Activated CD8-positive, alpha-beta memory T cell treated with anti-CD3 and anti-CD28 coated beads, Interleukin-2, amount 10 ng/mL, durations not matched to agents 7 days and 5 days (primary cell): ENCODE measurements at regions not wholly inside any gene's neighbourhood (a gene's known extent, or its start where the extent isn't known, plus 50 kb on each side); places are given as distances from the start of the nearest gene placed in this dataset.

Experiments
- ATAC-seq: fragments of 150-1000 bp; cut with Tn5 transposase; one replicate; pipeline ENCODE4 v1.10.0; 2021; ENCODE audit warnings: moderate library complexity
- CTCF ChIA-PET: fragments of 350-600 bp; sonication (Branson Sonifier 250); formaldehyde crosslinking; loops from one replicate; lab custom pipeline; 2021; ENCODE audit warnings: antibody characterized with exemption; lab: Charles Lee
- DNase-seq: peaks from one replicate; pipeline ENCODE4 v3.0.0-alpha.2; 2020
- H3K27ac Mint-ChIP-seq: one replicate; pipeline ENCODE4 v1.8.0; 2021; ENCODE audit warnings: mild to moderate bottlenecking, mixed read lengths
- H3K27me3 Mint-ChIP-seq: one replicate; pipeline ENCODE4 v1.8.0; 2021; ENCODE audit warnings: mixed read lengths
- H3K36me3 Mint-ChIP-seq: one replicate; pipeline ENCODE4 v1.8.0; 2021; ENCODE audit warnings: mild to moderate bottlenecking, mixed read lengths
- H3K4me1 Mint-ChIP-seq: one replicate; pipeline ENCODE4 v1.8.0; 2021; ENCODE audit warnings: mixed read lengths
- H3K4me3 Mint-ChIP-seq: one replicate; pipeline ENCODE4 v1.8.0; 2021; ENCODE audit warnings: mild to moderate bottlenecking, moderate library complexity, mixed read lengths
- H3K9me3 Mint-ChIP-seq: one replicate; pipeline ENCODE4 v1.8.0; 2022; ENCODE audit warnings: low read depth, mixed read lengths

- CTCF ChIA-PET, result no interaction called here
- no peak for DNase-seq
- Mint-ChIP-seq H3K36me3 (peaks cover 7% of the 10 kb centered on the region), H3K27ac (no peak overlapping the region), H3K27me3 (no peaks in the 10 kb centered on the region), H3K9me3 (no peaks in the 10 kb centered on the region), H3K4me3 (no peak overlapping the region), H3K4me1 (peaks cover 12% of the 10 kb centered on the region)
- no peak for ATAC-seq
Measured at GRCh38 chr6:53216301-53216700, 67.7 kb upstream of the GCM1 start.

- DNase-seq, result no peak
- Mint-ChIP-seq H3K4me3 (no peak overlapping the region), H3K4me1 (peaks cover 12% of the 10 kb centered on the region), H3K9me3 (no peaks in the 10 kb centered on the region), H3K27me3 (no peaks in the 10 kb centered on the region), H3K36me3 (peaks cover 9% of the 10 kb centered on the region), H3K27ac (no peak overlapping the region)
- ATAC-seq, result no peak
- CTCF ChIA-PET, result no interaction called here
Measured at GRCh38 chr6:53214172-53214571, 65.5 kb upstream of the GCM1 start.

- Mint-ChIP-seq H3K27ac (no peak overlapping the region), H3K4me1 (peaks cover 3% of the 10 kb centered on the region), H3K9me3 (no peaks in the 10 kb centered on the region), H3K4me3 (no peak overlapping the region), H3K36me3 (peaks cover 6% of the 10 kb centered on the region), H3K27me3 (no peaks in the 10 kb centered on the region)
- ATAC-seq, result no peak
- CTCF ChIA-PET, result no interaction called here
- DNase-seq, result no peak
Measured at GRCh38 chr6:53210811-53211210, 62.2 kb upstream of the GCM1 start.

GRCh38 chr6:53209681-53210080, 61.0 kb upstream of the GCM1 start:
- H3K27ac Mint-ChIP-seq, result no peak overlapping the region
- no peak overlapping the region for H3K4me3 Mint-ChIP-seq
- peaks cover 6% of the 10 kb centered on the region for H3K36me3 Mint-ChIP-seq
- H3K27me3 Mint-ChIP-seq, result no peaks in the 10 kb centered on the region
- H3K4me1 Mint-ChIP-seq, result peaks cover 3% of the 10 kb centered on the region
- H3K9me3 Mint-ChIP-seq, result no peaks in the 10 kb centered on the region
- CTCF ChIA-PET, result interaction anchor here (1.0 kb wide), 1 partner anchor 23 kb away, joined by 3 read pairs; no protein-coding TSS in a partner anchor
- no peak for ATAC-seq
- DNase-seq, result no peak

- H3K4me3 Mint-ChIP-seq, result no peak overlapping the region
- H3K9me3 Mint-ChIP-seq, result no peaks in the 10 kb centered on the region
- H3K4me1 Mint-ChIP-seq, result peaks cover 2% of the 10 kb centered on the region
- H3K27me3 Mint-ChIP-seq, result no peaks in the 10 kb centered on the region
- no peak for ATAC-seq
- no peak for DNase-seq
- peaks cover under 1% of the 10 kb centered on the region for H3K36me3 Mint-ChIP-seq
- H3K27ac Mint-ChIP-seq, result no peak overlapping the region
- CTCF ChIA-PET, result interaction anchor here (0.6 kb wide), 1 partner anchor 213 kb away, joined by 3 read pairs; no protein-coding TSS in a partner anchor
Measured at GRCh38 chr6:53205778-53206177, 57.1 kb upstream of the GCM1 start.

- Mint-ChIP-seq H3K4me3 (no peak overlapping the region), H3K9me3 (no peaks in the 10 kb centered on the region), H3K4me1 (peaks cover 4% of the 10 kb centered on the region), H3K27ac (no peak overlapping the region), H3K36me3 (no peaks in the 10 kb centered on the region), H3K27me3 (peaks cover 3% of the 10 kb centered on the region)
- DNase-seq (no peak), ATAC-seq (no peak)
- CTCF ChIA-PET, result interaction anchor here (2.9 kb wide), 1 partner anchor 14 kb away, joined by 7 read pairs; no protein-coding TSS in a partner anchor
Measured at GRCh38 chr6:53203483-53203882, 54.8 kb upstream of the GCM1 start.

GRCh38 chr6:53202052-53202451, 53.4 kb upstream of the GCM1 start:
- CTCF ChIA-PET, result interaction anchor here (2.9 kb wide), 1 partner anchor 13 kb away, joined by 7 read pairs; no protein-coding TSS in a partner anchor
- H3K4me1 Mint-ChIP-seq, result peaks cover 4% of the 10 kb centered on the region
- H3K27me3 Mint-ChIP-seq, result peaks cover 4% of the 10 kb centered on the region

GRCh38 chr6:53201270-53201669, 52.6 kb upstream of the GCM1 start:
- no peak overlapping the region for H3K4me3 Mint-ChIP-seq
- no peak for ATAC-seq
- no peaks in the 10 kb centered on the region for H3K36me3 Mint-ChIP-seq
- CTCF ChIA-PET, result interaction anchor here (2.9 kb wide), 1 partner anchor 12 kb away, joined by 7 read pairs; no protein-coding TSS in a partner anchor
- H3K27me3 Mint-ChIP-seq, result peaks cover 4% of the 10 kb centered on the region
- no peak overlapping the region for H3K27ac Mint-ChIP-seq
- no peak for DNase-seq
- H3K9me3 Mint-ChIP-seq, result no peaks in the 10 kb centered on the region
- H3K4me1 Mint-ChIP-seq, result peaks cover 4% of the 10 kb centered on the region

More at GRCh38 chr6:53202052-53202451, 53.4 kb upstream of the GCM1 start:
- Mint-ChIP-seq H3K27ac (no peak overlapping the region), H3K9me3 (no peaks in the 10 kb centered on the region), H3K4me3 (no peak overlapping the region), H3K36me3 (no peaks in the 10 kb centered on the region)
- ATAC-seq (no peak), DNase-seq (no peak)

GRCh38 chr6:53199765-53200164, 51.1 kb upstream of the GCM1 start:
- H3K9me3 Mint-ChIP-seq, result no peaks in the 10 kb centered on the region
- peaks cover 4% of the 10 kb centered on the region for H3K4me1 Mint-ChIP-seq
- no peaks in the 10 kb centered on the region for H3K36me3 Mint-ChIP-seq
- no peak overlapping the region for H3K4me3 Mint-ChIP-seq
- peaks cover 4% of the 10 kb centered on the region for H3K27me3 Mint-ChIP-seq
- H3K27ac Mint-ChIP-seq, result no peak overlapping the region
- CTCF ChIA-PET, result interaction anchor here (1.0 kb wide), 1 partner anchor 11 kb away, joined by 3 read pairs; no protein-coding TSS in a partner anchor
- DNase-seq, result no peak
- ATAC-seq, result no peak

GRCh38 chr6:53199156-53199555, 50.5 kb upstream of the GCM1 start:
- Mint-ChIP-seq H3K27ac (no peak overlapping the region), H3K27me3 (peaks cover 4% of the 10 kb centered on the region), H3K4me3 (no peak overlapping the region), H3K36me3 (no peaks in the 10 kb centered on the region), H3K9me3 (no peaks in the 10 kb centered on the region), H3K4me1 (peaks cover 4% of the 10 kb centered on the region)
- no peak for ATAC-seq
- no peak for DNase-seq
- CTCF ChIA-PET, result interaction anchor here (1.0 kb wide), 1 partner anchor 10 kb away, joined by 3 read pairs; no protein-coding TSS in a partner anchor
